Lung (tissue), 11 donors: ENCODE measurements at regions not wholly inside any gene's neighbourhood (a gene's known extent, or its start where the extent isn't known, plus 50 kb on each side); places are given as distances from the start of the nearest gene placed in this dataset.

Experiments
- ATAC-seq: fragments of 200-7000 bp; cut with Tn5 transposase; one replicate; pipeline ENCODE4 v1.9.1; 2020; ENCODE audit warnings: moderate number of reproducible peaks; ENCODE audit not compliant: insufficient read depth, low FRiP score
- DNase-seq, 3 donors: peaks; one replicate each; pipeline ENCODE4 v3.0.0-alpha.2; 2013 to 2017
- H3K27ac ChIP-seq, 2 donors: one replicate each; pipeline ENCODE4 v1.5.1; 2013; ENCODE audit warnings: mild to moderate bottlenecking in 2 of 2, moderate library complexity in 2 of 2, control low read depth in 1 of 2, inconsistent platforms in 1 of 2, low read depth in 1 of 2, low read length in 1 of 2
- H3K27me3 ChIP-seq, 3 donors: one replicate each; pipeline ENCODE4 v1.5.1; 2013; ENCODE audit warnings: low read length in 2 of 3; ENCODE audit not compliant: control insufficient read depth in 3 of 3, insufficient read depth in 3 of 3
- H3K36me3 ChIP-seq, 4 donors: one replicate each; pipeline ENCODE4 v1.5.1; 2013; ENCODE audit warnings: low read length in 4 of 4, mild to moderate bottlenecking in 1 of 4, moderate library complexity in 1 of 4; ENCODE audit not compliant: control insufficient read depth in 4 of 4, insufficient read depth in 4 of 4
- H3K4me1 ChIP-seq, 5 donors: one replicate each; pipeline ENCODE4 v1.5.1; 2013; ENCODE audit warnings: low read length in 5 of 5, mild to moderate bottlenecking in 2 of 5, moderate library complexity in 1 of 5; ENCODE audit not compliant: control insufficient read depth in 5 of 5, insufficient read depth in 5 of 5
- H3K4me3 ChIP-seq: one replicate; pipeline ENCODE4 v1.5.1; 2013; ENCODE audit warnings: mild to moderate bottlenecking, control low read depth, moderate library complexity
- H3K9ac ChIP-seq, 2 donors: one replicate each; pipeline ENCODE4 v1.5.1; 2013; ENCODE audit warnings: low read length in 2 of 2, control low read depth in 1 of 2; ENCODE audit not compliant: insufficient read depth in 1 of 2
- H3K9me3 ChIP-seq, 4 donors: one replicate each; pipeline ENCODE4 v1.5.1; 2013; ENCODE audit warnings: low read length in 3 of 4, mild to moderate bottlenecking in 1 of 4, moderate library complexity in 1 of 4; ENCODE audit not compliant: control insufficient read depth in 4 of 4, insufficient read depth in 3 of 4
- WGBS, 2 donors: extraction: QIAGEN DNeasy Blood & Tissue Kit; methylation state at CpG; one replicate each; pipeline ENCODE4 v1.1.7; 2013; 5-methylcytosine and 5-hydroxymethylcytosine counted together
- TF ChIP-seq, protein P1 (sequence below): IDR thresholded peaks from 2 replicates; pipeline ENCODE4 v1.5.1; 2012; ENCODE audit warnings: mild to moderate bottlenecking; ENCODE audit errors: control extremely low read depth, extremely low read depth
- donor health status: control.
- donor health status: control.
- donor health status: Bipolar disorder and iron deficiency.
- donor health status: healthy.
- donor health status: DM: yes; HTN: yes; CAD: no.

DNA sequence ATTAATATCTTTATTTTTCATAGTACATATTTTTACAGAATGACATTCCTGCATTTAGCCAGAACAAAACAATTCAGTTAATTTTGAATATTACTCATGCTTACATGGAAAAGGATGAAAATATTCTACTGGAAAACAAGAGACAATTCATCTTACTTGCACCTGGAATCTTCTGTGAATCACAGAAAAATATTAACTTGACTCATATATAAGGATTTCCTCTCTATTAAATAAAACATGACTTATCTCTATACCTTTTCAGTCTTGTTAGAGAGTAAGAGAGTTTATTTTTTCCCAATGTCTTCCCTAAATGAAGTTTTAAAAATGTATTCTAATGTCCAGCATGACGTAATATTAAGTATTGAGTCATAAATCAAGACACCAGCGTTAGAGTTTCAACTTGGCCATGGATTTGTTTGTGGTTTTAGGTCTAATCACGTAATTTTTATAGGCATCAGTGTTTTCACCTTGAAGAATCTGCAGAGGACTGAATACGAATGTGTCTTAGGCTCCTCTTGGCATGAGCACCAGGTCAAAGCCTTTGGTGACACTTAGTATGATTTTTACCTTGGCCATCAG lies 445.1 kb upstream of the JAG1 start:
- no peaks in the 10 kb centered on the region for H3K36me3 ChIP-seq
- no peak overlapping the region for H3K27ac ChIP-seq
- WGBS, 2 donors = 81 to 83% methylated on average over 4 of the region's 4 CpGs
- ATAC-seq (no peak), DNase-seq (no peak)
- no peaks in the 10 kb centered on the region for H3K27me3 ChIP-seq
- H3K4me1 ChIP-seq = peaks cover 0 to 3% (median 0%) of the 10 kb centered on the region in 5 donors
- TF ChIP-seq, protein P1, sequence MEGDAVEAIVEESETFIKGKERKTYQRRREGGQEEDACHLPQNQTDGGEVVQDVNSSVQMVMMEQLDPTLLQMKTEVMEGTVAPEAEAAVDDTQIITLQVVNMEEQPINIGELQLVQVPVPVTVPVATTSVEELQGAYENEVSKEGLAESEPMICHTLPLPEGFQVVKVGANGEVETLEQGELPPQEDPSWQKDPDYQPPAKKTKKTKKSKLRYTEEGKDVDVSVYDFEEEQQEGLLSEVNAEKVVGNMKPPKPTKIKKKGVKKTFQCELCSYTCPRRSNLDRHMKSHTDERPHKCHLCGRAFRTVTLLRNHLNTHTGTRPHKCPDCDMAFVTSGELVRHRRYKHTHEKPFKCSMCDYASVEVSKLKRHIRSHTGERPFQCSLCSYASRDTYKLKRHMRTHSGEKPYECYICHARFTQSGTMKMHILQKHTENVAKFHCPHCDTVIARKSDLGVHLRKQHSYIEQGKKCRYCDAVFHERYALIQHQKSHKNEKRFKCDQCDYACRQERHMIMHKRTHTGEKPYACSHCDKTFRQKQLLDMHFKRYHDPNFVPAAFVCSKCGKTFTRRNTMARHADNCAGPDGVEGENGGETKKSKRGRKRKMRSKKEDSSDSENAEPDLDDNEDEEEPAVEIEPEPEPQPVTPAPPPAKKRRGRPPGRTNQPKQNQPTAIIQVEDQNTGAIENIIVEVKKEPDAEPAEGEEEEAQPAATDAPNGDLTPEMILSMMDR = no peak
- H3K4me3 ChIP-seq = no peak overlapping the region
- H3K9me3 ChIP-seq = no peaks in the 10 kb centered on the region
- no peak overlapping the region for H3K9ac ChIP-seq

DNA sequence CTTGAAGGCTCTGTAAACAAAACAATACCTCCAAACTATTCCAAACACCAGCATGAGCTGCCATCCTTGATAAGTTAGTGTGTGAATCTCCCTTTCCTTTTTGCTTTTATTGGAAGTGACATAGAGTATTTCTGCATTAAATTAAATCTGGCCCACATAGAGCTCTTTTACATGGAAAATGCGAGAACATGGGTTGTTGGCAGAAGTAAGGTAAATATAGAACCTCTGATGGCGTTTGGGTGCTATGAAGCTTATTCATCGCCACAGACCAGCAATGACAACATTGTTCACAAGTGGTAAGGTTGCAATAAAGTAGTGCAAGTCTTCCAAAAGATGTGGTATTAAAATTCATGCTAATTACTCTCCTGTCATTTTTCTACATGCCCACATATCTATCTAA lies 445.8 kb upstream of the JAG1 start:
- no peak for DNase-seq
- 90 to 92% methylated on average over 3 of the region's 3 CpGs for WGBS, 2 donors
- H3K36me3 ChIP-seq = no peaks in the 10 kb centered on the region
- no peak overlapping the region for H3K9ac ChIP-seq
- TF ChIP-seq, protein P1 = no peak
- ATAC-seq = no peak
- no peaks in the 10 kb centered on the region for H3K4me1 ChIP-seq
- no peaks in the 10 kb centered on the region for H3K27me3 ChIP-seq
- H3K4me3 ChIP-seq = no peak overlapping the region
- H3K27ac ChIP-seq = no peak overlapping the region
- no peaks in the 10 kb centered on the region for H3K9me3 ChIP-seq

DNA sequence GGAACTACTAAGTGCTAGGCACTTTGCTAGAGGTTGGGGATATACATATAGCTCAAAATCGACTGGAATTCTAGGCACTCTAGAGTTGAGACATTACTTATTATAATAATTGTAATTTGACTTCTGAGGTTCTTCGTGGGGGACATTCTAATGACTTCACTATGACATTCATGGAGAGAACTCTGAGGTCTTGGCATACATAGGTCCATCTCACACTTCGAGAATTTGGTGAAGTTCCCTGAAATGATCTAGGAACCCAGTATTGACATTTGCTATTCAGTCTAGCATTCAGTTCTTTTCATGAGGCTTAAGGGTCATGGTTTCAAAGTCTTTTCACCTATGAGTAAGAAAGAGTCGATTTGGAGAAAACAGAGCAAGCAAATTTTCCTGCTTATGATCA lies 446.6 kb upstream of the JAG1 start:
- H3K4me1 ChIP-seq = no peaks in the 10 kb centered on the region
- 85 to 86% methylated on average over 4 of the region's 4 CpGs for whole genome bisulfite sequencing, 2 donors
- no peak overlapping the region for H3K27ac ChIP-seq
- ATAC-seq = no peak
- H3K36me3 ChIP-seq = no peaks in the 10 kb centered on the region
- H3K4me3 ChIP-seq = no peak overlapping the region
- H3K9ac ChIP-seq = no peak overlapping the region
- no peaks in the 10 kb centered on the region for H3K9me3 ChIP-seq
- TF ChIP-seq, protein P1 = no peak
- H3K27me3 ChIP-seq = no peaks in the 10 kb centered on the region
- no peak for DNase-seq

DNA sequence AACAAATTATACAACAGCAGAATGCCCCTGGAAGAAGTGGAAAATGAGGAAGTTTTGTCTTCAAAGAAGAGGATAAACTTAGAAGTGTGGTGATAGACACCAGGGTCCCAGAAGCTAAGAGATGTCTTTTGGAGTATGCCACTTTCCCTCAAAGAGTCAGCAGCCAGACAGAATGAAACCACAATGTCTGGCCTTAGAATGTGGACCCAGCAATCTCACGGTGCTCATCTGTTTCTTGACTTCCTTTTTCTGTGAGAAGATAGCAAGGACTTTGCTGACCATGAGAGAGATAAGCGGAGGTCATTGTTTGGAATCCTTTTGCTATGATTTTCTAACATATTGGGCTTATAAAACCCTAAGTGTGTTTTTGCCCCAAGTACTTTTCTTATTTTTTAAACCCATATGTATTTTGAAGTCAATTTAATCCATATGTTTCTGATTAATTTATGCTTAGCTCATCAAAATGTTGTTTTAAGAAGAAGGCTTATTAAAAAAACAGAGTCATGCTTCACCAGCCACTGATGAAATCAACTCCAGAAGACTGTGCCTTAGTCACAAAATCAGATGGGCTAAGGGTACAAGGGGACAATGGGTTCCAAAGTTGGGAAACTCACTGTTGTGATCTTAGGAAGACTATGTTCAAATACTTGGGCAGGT lies 451.2 kb upstream of the JAG1 start:
- no peak overlapping the region for H3K9ac ChIP-seq
- TF ChIP-seq, protein P1 = no peak
- H3K27ac ChIP-seq = no peak overlapping the region
- H3K36me3 ChIP-seq = no peaks in the 10 kb centered on the region
- no peaks in the 10 kb centered on the region for H3K27me3 ChIP-seq
- H3K4me1 ChIP-seq = peaks cover 0 to 9% (median 0%) of the 10 kb centered on the region in 5 donors
- no peaks in the 10 kb centered on the region for H3K9me3 ChIP-seq
- 45 to 57% methylated on average over 2 of the region's 2 CpGs for WGBS, 2 donors
- DNase-seq (no peak), ATAC-seq (no peak)
- no peak overlapping the region for H3K4me3 ChIP-seq
